Suprapubic skin (tissue), 4 donors: ENCODE measurements at regions not wholly inside any gene's neighbourhood (a gene's known extent, or its start where the extent isn't known, plus 50 kb on each side); places are given as distances from the start of the nearest gene placed in this dataset.

Experiments used
- DNase-seq, 2 donors: peaks; one replicate each; pipeline ENCODE4 v3.0.0-alpha.2; 2019; ENCODE audit warnings: low spot score in 2 of 2
- H3K27ac ChIP-seq: fragments of 200-600 bp; sonication (generic); one replicate; pipeline ENCODE4 v1.5.1; 2019
- H3K27me3 ChIP-seq: fragments of 200-600 bp; sonication (generic); one replicate; pipeline ENCODE4 v1.5.1; 2019
- H3K36me3 ChIP-seq: fragments of 200-600 bp; sonication (generic); one replicate; pipeline ENCODE4 v1.5.1; 2019
- H3K4me1 ChIP-seq: fragments of 200-600 bp; sonication (generic); one replicate; pipeline ENCODE4 v1.5.1; 2019
- H3K4me3 ChIP-seq: fragments of 200-600 bp; sonication (generic); one replicate; pipeline ENCODE4 v1.5.1; 2019; ENCODE audit warnings: mild to moderate bottlenecking
- H3K9me3 ChIP-seq: fragments of 200-600 bp; sonication (generic); one replicate; pipeline ENCODE4 v1.5.1; 2019
- EP300 ChIP-seq: sonication (generic); formaldehyde crosslinking; IDR thresholded peaks from one replicate; pipeline ENCODE4 v1.6.1; 2017; ENCODE audit warnings: antibody characterized with exemption
- POLR2A ChIP-seq, 2 donors: fragments of 450-650 bp; IDR thresholded peaks; one replicate each; pipeline ENCODE4 v1.6.1; 2017; ENCODE audit warnings: antibody characterized with exemption in 2 of 2, mild to moderate bottlenecking in 2 of 2, moderate library complexity in 2 of 2
- POLR2AphosphoS5 ChIP-seq, 3 donors: sonication (generic); formaldehyde crosslinking; IDR thresholded peaks; one replicate each; pipeline ENCODE4 v1.6.1; 2017; ENCODE audit warnings: antibody characterized with exemption in 3 of 3
- WGBS: methylation state at CpG from one replicate; pipeline ENCODE4 v1.1.5; 2018; 5-methylcytosine and 5-hydroxymethylcytosine counted together
- TF ChIP-seq, protein P1 (sequence below), 2 donors: fragments of 200-600 bp in 1 of 2; fragments of 450-650 bp in 1 of 2; sonication (generic) in 1 of 2; IDR thresholded peaks; one replicate each; pipeline ENCODE4 v1.5.1; 2016 to 2019; ENCODE audit warnings: antibody characterized with exemption in 2 of 2, mild to moderate bottlenecking in 1 of 2, moderate library complexity in 1 of 2

DNA sequence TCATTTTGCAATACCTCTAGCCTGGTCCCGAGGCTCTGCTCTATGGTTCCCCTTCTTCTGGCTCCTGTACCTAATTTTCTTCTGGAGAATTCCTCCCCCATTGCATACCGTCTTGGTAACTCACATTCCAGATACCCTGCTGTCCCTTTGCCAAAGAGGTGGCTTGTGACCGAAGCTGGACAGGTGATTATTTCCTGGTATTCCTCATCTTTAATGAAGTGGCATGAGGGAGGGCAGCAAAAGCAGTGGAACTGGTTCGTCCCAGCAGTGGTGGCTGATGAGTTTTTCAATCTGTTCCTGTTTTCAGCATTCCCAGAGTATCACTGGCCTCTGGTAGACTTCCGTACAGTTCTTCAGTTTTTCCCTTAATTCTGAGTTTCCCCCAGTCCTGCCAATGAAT lies 186.2 kb upstream of the CADPS start:
- Histone ChIP-seq H3K36me3 (no peaks in the 10 kb centered on the region), H3K4me1 (no peaks in the 10 kb centered on the region), H3K27me3 (no peaks in the 10 kb centered on the region), H3K27ac (no peak overlapping the region), H3K4me3 (no peak overlapping the region), H3K9me3 (no peaks in the 10 kb centered on the region)
- no peak for DNase-seq
- 53% methylated on average over 5 of the region's 5 CpGs for WGBS
- TF ChIP-seq POLR2AphosphoS5 (IDR thresholded peaks at IDR 0.05) (no peak), POLR2A (IDR thresholded peaks at IDR 0.05) (no peak), EP300 (no peak)
- TF ChIP-seq, protein P1, sequence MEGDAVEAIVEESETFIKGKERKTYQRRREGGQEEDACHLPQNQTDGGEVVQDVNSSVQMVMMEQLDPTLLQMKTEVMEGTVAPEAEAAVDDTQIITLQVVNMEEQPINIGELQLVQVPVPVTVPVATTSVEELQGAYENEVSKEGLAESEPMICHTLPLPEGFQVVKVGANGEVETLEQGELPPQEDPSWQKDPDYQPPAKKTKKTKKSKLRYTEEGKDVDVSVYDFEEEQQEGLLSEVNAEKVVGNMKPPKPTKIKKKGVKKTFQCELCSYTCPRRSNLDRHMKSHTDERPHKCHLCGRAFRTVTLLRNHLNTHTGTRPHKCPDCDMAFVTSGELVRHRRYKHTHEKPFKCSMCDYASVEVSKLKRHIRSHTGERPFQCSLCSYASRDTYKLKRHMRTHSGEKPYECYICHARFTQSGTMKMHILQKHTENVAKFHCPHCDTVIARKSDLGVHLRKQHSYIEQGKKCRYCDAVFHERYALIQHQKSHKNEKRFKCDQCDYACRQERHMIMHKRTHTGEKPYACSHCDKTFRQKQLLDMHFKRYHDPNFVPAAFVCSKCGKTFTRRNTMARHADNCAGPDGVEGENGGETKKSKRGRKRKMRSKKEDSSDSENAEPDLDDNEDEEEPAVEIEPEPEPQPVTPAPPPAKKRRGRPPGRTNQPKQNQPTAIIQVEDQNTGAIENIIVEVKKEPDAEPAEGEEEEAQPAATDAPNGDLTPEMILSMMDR (IDR thresholded peaks at IDR 0.05), result no peak

DNA sequence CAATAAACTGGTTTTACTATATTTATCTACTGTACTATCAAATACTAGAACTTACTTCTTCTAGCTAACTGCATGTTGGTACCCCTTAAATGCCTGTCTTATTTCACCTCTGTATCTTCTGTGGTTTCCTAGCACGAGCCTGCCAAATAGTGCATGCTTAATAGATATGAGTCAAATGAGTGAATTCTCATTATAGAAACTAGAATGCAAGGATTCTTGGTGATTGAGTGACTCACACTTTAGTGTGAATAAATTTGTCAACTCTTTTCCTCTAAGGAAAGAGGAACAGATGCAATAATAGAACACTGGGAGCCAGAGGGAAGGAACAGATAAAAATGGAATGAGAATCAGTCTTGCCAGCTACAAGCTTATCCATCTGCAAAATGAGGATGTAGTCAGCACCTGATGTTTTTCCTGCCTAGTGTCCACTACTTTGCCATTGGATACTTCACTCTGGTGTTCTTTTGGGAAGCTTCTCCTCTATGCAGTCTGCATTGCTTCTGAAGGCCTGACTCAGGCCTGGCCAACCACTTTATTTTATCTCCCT lies 189.1 kb upstream of the CADPS start:
- 63% methylated on average over 1 of the region's 1 CpG for WGBS
- H3K4me1 ChIP-seq, result no peaks in the 10 kb centered on the region

DNA sequence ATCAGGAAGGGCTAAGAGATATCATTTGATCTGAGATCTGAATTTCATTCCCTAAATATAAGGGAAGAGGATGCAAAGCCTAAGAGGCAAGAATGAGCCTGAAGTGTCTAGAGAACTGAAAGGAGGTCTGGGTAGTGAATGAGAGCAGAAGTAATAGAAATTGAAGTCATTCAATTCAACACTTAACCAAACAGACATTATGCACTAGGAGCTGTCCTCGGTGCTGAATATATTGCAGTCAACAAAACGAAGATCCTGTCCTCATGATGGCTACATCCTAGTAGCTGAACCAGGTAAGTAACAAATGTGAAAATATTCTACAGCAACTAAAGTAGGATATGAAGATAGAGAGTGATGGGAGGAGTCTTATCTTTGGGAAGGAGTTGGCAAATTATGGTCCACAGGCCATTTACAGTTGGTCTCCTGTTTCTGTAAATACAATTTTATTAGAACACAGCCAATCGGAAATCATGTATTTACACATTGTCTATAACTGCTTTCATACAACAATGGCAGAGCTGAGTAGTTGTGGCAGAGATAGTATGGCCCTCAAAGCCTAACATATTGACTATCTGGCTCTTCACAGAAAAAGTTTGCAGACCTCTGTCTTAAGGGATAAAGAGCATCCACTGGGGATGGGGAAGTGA lies 192.9 kb upstream of the CADPS start:
- WGBS, result 38% methylated on average over 3 of the region's 3 CpGs
- no peaks in the 10 kb centered on the region for H3K9me3 ChIP-seq
- no peak overlapping the region for H3K27ac ChIP-seq
- no peaks in the 10 kb centered on the region for H3K36me3 ChIP-seq
- DNase-seq, result no peak
- no peaks in the 10 kb centered on the region for H3K4me1 ChIP-seq
- TF ChIP-seq POLR2AphosphoS5 (IDR thresholded peaks at IDR 0.05) (no peak), EP300 (no peak), POLR2A (IDR thresholded peaks at IDR 0.05) (no peak)
- TF ChIP-seq, protein P1 (IDR thresholded peaks at IDR 0.05), result no peak
- no peak overlapping the region for H3K4me3 ChIP-seq
- H3K27me3 ChIP-seq, result no peaks in the 10 kb centered on the region

More for the DNA sequence above, 189.1 kb upstream of the CADPS start:
- no peak for DNase-seq
- no peaks in the 10 kb centered on the region for H3K9me3 ChIP-seq
- TF ChIP-seq POLR2A (IDR thresholded peaks at IDR 0.05) (no peak), POLR2AphosphoS5 (IDR thresholded peaks at IDR 0.05) (no peak), EP300 (no peak)
- TF ChIP-seq, protein P1 (IDR thresholded peaks at IDR 0.05), result no peak
- H3K27me3 ChIP-seq, result no peaks in the 10 kb centered on the region
- H3K4me3 ChIP-seq, result no peak overlapping the region
- H3K27ac ChIP-seq, result no peak overlapping the region
- no peaks in the 10 kb centered on the region for H3K36me3 ChIP-seq

DNA sequence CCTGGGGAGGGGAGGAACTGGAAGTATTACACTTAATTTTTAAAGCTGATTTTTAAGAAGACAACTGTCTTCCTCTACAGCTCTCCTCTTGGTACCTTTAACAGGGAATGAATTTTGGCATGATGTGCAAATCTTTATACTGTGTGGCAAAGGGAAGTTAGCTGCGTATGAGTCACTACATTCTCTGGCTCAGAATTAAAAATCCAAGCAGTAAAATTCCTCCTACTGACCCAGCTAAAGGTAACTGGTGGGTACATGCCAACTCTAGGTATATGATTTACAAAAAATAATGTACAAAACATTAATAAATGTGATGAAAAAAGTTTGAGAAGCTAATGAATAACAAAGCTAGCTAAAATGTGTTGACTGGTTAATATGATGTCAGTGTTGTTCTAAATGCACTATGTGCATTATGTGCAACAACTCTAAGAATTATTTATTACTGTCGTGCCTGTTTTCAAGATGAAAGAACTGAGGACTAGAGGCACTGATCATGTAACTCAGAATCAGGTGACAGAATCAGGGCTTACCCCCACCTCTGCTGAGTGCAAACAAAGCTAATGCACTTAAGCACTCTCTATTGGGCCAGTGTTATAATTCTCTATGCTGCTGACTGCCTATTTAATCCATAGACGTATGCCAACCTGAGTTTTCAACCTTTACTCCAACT lies 194.7 kb upstream of the CADPS start:
- no peaks in the 10 kb centered on the region for H3K4me1 ChIP-seq
- no peaks in the 10 kb centered on the region for H3K36me3 ChIP-seq
- no peak overlapping the region for H3K4me3 ChIP-seq
- H3K9me3 ChIP-seq, result no peaks in the 10 kb centered on the region
- 54% methylated on average over 3 of the region's 3 CpGs for WGBS
- DNase-seq, result no peak
- no peak overlapping the region for H3K27ac ChIP-seq
- TF ChIP-seq POLR2AphosphoS5 (IDR thresholded peaks at IDR 0.05) (no peak), EP300 (no peak)
- TF ChIP-seq, protein P1 (IDR thresholded peaks at IDR 0.05), result no peak
- no peaks in the 10 kb centered on the region for H3K27me3 ChIP-seq

DNA sequence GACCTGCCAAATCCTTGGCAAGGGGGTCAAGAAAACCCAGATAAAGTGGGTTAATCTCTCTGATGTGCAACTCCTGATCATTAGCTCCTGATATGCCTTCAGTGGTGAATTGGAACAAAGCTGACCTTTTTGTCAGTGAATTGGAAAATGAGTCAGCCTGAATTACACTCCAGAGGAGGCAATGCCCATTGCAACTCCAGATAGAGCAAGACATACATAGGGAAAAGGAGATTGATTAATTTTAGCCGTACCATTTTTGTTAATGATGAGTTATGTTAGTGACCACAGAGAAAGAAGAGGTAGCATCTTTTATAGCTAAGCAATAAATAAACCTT lies 195.2 kb upstream of the CADPS start:
- Histone ChIP-seq H3K4me3 (no peak overlapping the region), H3K9me3 (no peaks in the 10 kb centered on the region), H3K36me3 (no peaks in the 10 kb centered on the region), H3K4me1 (no peaks in the 10 kb centered on the region), H3K27ac (no peak overlapping the region), H3K27me3 (no peaks in the 10 kb centered on the region)
- 97% methylated on average over 1 of the region's 1 CpG for WGBS
- no peak for DNase-seq
- no peak for TF ChIP-seq EP300
- TF ChIP-seq POLR2A (IDR thresholded peaks at IDR 0.05), result no peak
- no peak for TF ChIP-seq POLR2AphosphoS5 (IDR thresholded peaks at IDR 0.05)
- TF ChIP-seq, protein P1 (IDR thresholded peaks at IDR 0.05), result no peak
